CD14-positive monocyte (primary cell): ENCODE measurements at regions not wholly inside any gene's neighbourhood (a gene's known extent, or its start where the extent isn't known, plus 50 kb on each side); places are given as distances from the start of the nearest gene placed in this dataset.

Experiments used
- DNase-seq, 3 donors: peaks; one replicate each; pipeline ENCODE4 v3.0.0-alpha.2; 2011 to 2022
- H2AFZ ChIP-seq: 2 replicates; pipeline ENCODE4 v1.6.0; 2012; ENCODE audit warnings: mild to moderate bottlenecking, low read depth, low read length, inconsistent platforms; ENCODE audit not compliant: insufficient read depth, poor library complexity, severe bottlenecking
- H3K27ac ChIP-seq, 2 donors: 1 replicate in 1 of 2; 2 replicates in 1 of 2; pipeline ENCODE4 v1.5.1; 2012 to 2013; ENCODE audit warnings: low read length in 2 of 2, control low read depth in 1 of 2, inconsistent platforms in 1 of 2, low read depth in 1 of 2, mild to moderate bottlenecking in 1 of 2
- H3K27me3 ChIP-seq, 2 donors: one replicate each; pipeline versions ENCODE4 v1.6.0 to v1.6.1; 2011 to 2013; ENCODE audit warnings: low read length in 2 of 2; ENCODE audit not compliant: control insufficient read depth in 2 of 2, insufficient read depth in 2 of 2
- H3K36me3 ChIP-seq, 2 donors: replicated peaks in 1 of 2; 1 replicate in 1 of 2; 2 replicates in 1 of 2; pipeline versions ENCODE4 v1.5.1 to v1.6.1; 2012 to 2013; ENCODE audit warnings: low read length in 2 of 2, control low read depth in 1 of 2, inconsistent platforms in 1 of 2, mild to moderate bottlenecking in 1 of 2; ENCODE audit not compliant: insufficient read depth in 2 of 2, control insufficient read depth in 1 of 2
- H3K4me1 ChIP-seq, 2 donors: 1 replicate in 1 of 2; 2 replicates in 1 of 2; pipeline versions ENCODE4 v1.5.1 to v1.6.1; 2012 to 2013; ENCODE audit warnings: low read length in 2 of 2, control low read depth in 1 of 2, inconsistent platforms in 1 of 2, mild to moderate bottlenecking in 1 of 2, moderate library complexity in 1 of 2; ENCODE audit not compliant: insufficient read depth in 2 of 2, control insufficient read depth in 1 of 2
- H3K4me2 ChIP-seq: replicated peaks from 2 replicates; pipeline ENCODE3; 2012; ENCODE audit warnings: low read length, moderate library complexity, mild to moderate bottlenecking; ENCODE audit not compliant: poor library complexity, severe bottlenecking; ENCODE audit errors: extremely low read depth
- H3K4me3 ChIP-seq, 3 experiments: fragments of 200-600 bp in 1 of 3; sonication (generic) in 1 of 3; replicated peaks in 1 of 3; 1 replicate in 2 of 3; 2 replicates in 1 of 3; pipeline ENCODE4 v1.5.1; 2011 to 2013; ENCODE audit warnings: low read length in 3 of 3, mild to moderate bottlenecking in 3 of 3, control low read depth in 2 of 3, low read depth in 2 of 3, inconsistent platforms in 1 of 3, moderate library complexity in 1 of 3
- H3K79me2 ChIP-seq: 2 replicates; pipeline ENCODE4 v1.6.0; 2012; ENCODE audit warnings: mild to moderate bottlenecking, control low read depth, inconsistent platforms, low read length, moderate library complexity; ENCODE audit not compliant: insufficient read depth
- H3K9ac ChIP-seq: 2 replicates; pipeline ENCODE4 v1.6.0; 2017; ENCODE audit warnings: low read length, mild to moderate bottlenecking; ENCODE audit not compliant: insufficient read depth, poor library complexity, severe bottlenecking
- H3K9me3 ChIP-seq, 2 donors: replicated peaks in 1 of 2; 1 replicate in 1 of 2; 2 replicates in 1 of 2; pipeline versions ENCODE4 v1.5.1 to v1.6.1; 2012 to 2013; ENCODE audit warnings: low read length in 2 of 2, control low read depth in 1 of 2; ENCODE audit not compliant: control insufficient read depth in 1 of 2, insufficient read depth in 1 of 2
- H4K20me1 ChIP-seq: 2 replicates; pipeline ENCODE4 v1.6.0; 2012; ENCODE audit warnings: mild to moderate bottlenecking, low read length, control low read depth, moderate library complexity; ENCODE audit not compliant: insufficient read depth
- H3K27ac Mint-ChIP-seq, 7 donors: one replicate each; pipeline ENCODE4 v1.8.0; 2020; ENCODE audit warnings: mild to moderate bottlenecking in 7 of 7, mixed read lengths in 7 of 7, moderate library complexity in 6 of 7, inconsistent platforms in 2 of 7
- H3K27me3 Mint-ChIP-seq, 3 donors: one replicate each; pipeline ENCODE4 v1.8.0; 2021 to 2022; ENCODE audit warnings: low read depth in 3 of 3, mild to moderate bottlenecking in 3 of 3, mixed read lengths in 3 of 3, moderate library complexity in 3 of 3, inconsistent platforms in 1 of 3
- H3K36me3 Mint-ChIP-seq, 2 donors: one replicate each; pipeline ENCODE4 v1.8.0; 2020; ENCODE audit warnings: mixed read lengths in 2 of 2, inconsistent platforms in 1 of 2, mild to moderate bottlenecking in 1 of 2
- H3K4me1 Mint-ChIP-seq: one replicate; pipeline ENCODE4 v1.8.0; 2020; ENCODE audit warnings: mild to moderate bottlenecking, mixed read lengths
- H3K4me3 Mint-ChIP-seq, 2 donors: one replicate each; pipeline ENCODE4 v1.8.0; 2020; ENCODE audit warnings: mild to moderate bottlenecking in 2 of 2, mixed read lengths in 2 of 2, moderate library complexity in 1 of 2
- H3K9me3 Mint-ChIP-seq, 7 donors: one replicate each; pipeline ENCODE4 v1.8.0; 2020 to 2022; ENCODE audit warnings: mixed read lengths in 7 of 7, mild to moderate bottlenecking in 6 of 7, moderate library complexity in 6 of 7, inconsistent platforms in 2 of 7
- CTCF ChIP-seq: fragments of 200-600 bp; IDR thresholded peaks from one replicate; pipeline ENCODE4 v1.8.0; 2022; ENCODE audit warnings: antibody characterized with exemption, mild to moderate bottlenecking
- WGBS: methylation state at CpG from one replicate; pipeline ENCODE4 v1.1.5; 2013; ENCODE audit warnings: missing lambda C conversion rate; ENCODE audit not compliant: insufficient coverage; 5-methylcytosine and 5-hydroxymethylcytosine counted together
- intact Hi-C, 2 donors: fragments of 100-400 bp; cut with micrococcal nuclease; formaldehyde crosslinking; loops; one replicate each; pipeline versions ENCODE4 v1.15.0 to v1.15.1; 2023

- Histone ChIP-seq H3K79me2 (no peaks in the 10 kb centered on the region), H3K9ac (no peak overlapping the region), H2AFZ (no peak overlapping the region), H3K27ac (no peak overlapping the region), H3K27me3 (no peaks in the 10 kb centered on the region), H3K4me3 (no peak overlapping the region), H3K4me1 (no peaks in the 10 kb centered on the region), H3K4me2 (no peak overlapping the region), H3K36me3 (no peaks in the 10 kb centered on the region), H3K9me3 (no peaks in the 10 kb centered on the region), H4K20me1 (no peaks in the 10 kb centered on the region)
- no peaks in the 10 kb centered on the region for H3K4me1 Mint-ChIP-seq
- H3K4me3 Mint-ChIP-seq: no peak overlapping the region
- no peak overlapping the region for H3K27ac Mint-ChIP-seq
- peaks cover 0 to 6% (median 0%) of the 10 kb centered on the region in 7 donors for H3K9me3 Mint-ChIP-seq
- DNase-seq: no peak
- TF ChIP-seq CTCF: no peak
- H3K36me3 Mint-ChIP-seq: no peaks in the 10 kb centered on the region
- no CpG with 5 or more reads among the region's 3 CpGs for WGBS
- intact Hi-C loops: no loop called here
- H3K27me3 Mint-ChIP-seq: no peaks in the 10 kb centered on the region
Observed at GRCh38 chr1:177789956-177790355, 179.9 kb downstream of the SEC16B start.

- DNase-seq: no peak
- TF ChIP-seq CTCF: no peak
- H3K4me1 Mint-ChIP-seq: no peaks in the 10 kb centered on the region
- WGBS: 81% methylated on average over 2 of the region's 6 CpGs
- no peak overlapping the region for H3K27ac Mint-ChIP-seq
- no peak overlapping the region for H3K27ac ChIP-seq
- H3K9me3 Mint-ChIP-seq: peaks cover 0 to 3% (median 0%) of the 10 kb centered on the region in 7 donors
- no peak overlapping the region for H2AFZ ChIP-seq
- H3K4me3 Mint-ChIP-seq: no peak overlapping the region
- no peak overlapping the region for H3K4me2 ChIP-seq
- H3K27me3 ChIP-seq: no peaks in the 10 kb centered on the region
- H3K4me3 ChIP-seq: no peak overlapping the region
- H3K79me2 ChIP-seq: no peaks in the 10 kb centered on the region
- H4K20me1 ChIP-seq: no peaks in the 10 kb centered on the region
- H3K27me3 Mint-ChIP-seq: peaks cover 0 to 2% (median 0%) of the 10 kb centered on the region in 3 donors
- H3K4me1 ChIP-seq: no peaks in the 10 kb centered on the region
- no peaks in the 10 kb centered on the region for H3K9me3 ChIP-seq
- intact Hi-C loops: no loop called here
- no peaks in the 10 kb centered on the region for H3K36me3 ChIP-seq
- H3K9ac ChIP-seq: no peak overlapping the region
- H3K36me3 Mint-ChIP-seq: no peaks in the 10 kb centered on the region
Observed at GRCh38 chr1:177786176-177786745, 183.6 kb downstream of the SEC16B start.
